Ovary (tissue), 3 donors: ENCODE measurements at regions not wholly inside any gene's neighbourhood (a gene's known extent, or its start where the extent isn't known, plus 50 kb on each side); places are given as distances from the start of the nearest gene placed in this dataset.

Experiments used
- CTCF ChIP-seq, 3 donors: fragments of 450-650 bp in 2 of 3; fragments of 200-600 bp in 1 of 3; IDR thresholded peaks; one replicate each; pipeline versions ENCODE4 v1.5.1 to v1.8.0; 2016 to 2022; ENCODE audit warnings: antibody characterized with exemption in 3 of 3, mild to moderate bottlenecking in 1 of 3
- EP300 ChIP-seq: sonication (generic); formaldehyde crosslinking; IDR thresholded peaks from one replicate; pipeline ENCODE4 v1.6.1; 2017; ENCODE audit warnings: antibody characterized with exemption
- donor health status: DM: no; HTN: no; CAD: no.

GRCh38 chr10:24132741-24133140 is 76.2 kb upstream of the KIAA1217 start:
- TF ChIP-seq CTCF (IDR thresholded peaks at IDR 0.05) (no peak), EP300 (no peak)
